ENCODE measurements at regions not wholly inside any gene's neighbourhood (a gene's known extent, or its start where the extent isn't known, plus 50 kb on each side); places are given as distances from the start of the nearest gene placed in this dataset.

GRCh38 chr1:190540366-190540765 is 62.7 kb upstream of the BRINP3 start:
- H3K4me1 ChIP-seq (ENCODE audit: control extremely low read depth in 1 of 4, control insufficient read depth in 4 of 4, insufficient read depth in 4 of 4, low read length in 3 of 4), result no peaks in the 10 kb centered on the region
- no peak overlapping the region for H3K4me3 ChIP-seq (ENCODE audit: control insufficient read depth in 1 of 7, extremely low read depth in 1 of 7, insufficient read depth in 4 of 7, low read depth in 2 of 7, low read length in 6 of 7)
- no peaks in the 10 kb centered on the region for H3K36me3 ChIP-seq (ENCODE audit: control insufficient read depth in 4 of 4, insufficient read depth in 4 of 4, low read length in 3 of 4)
- no peaks in the 10 kb centered on the region for H3K27me3 ChIP-seq (replicated peaks in 2 of 5; ENCODE audit: control insufficient read depth in 4 of 5, insufficient read depth in 5 of 5, low read length in 4 of 5)
- DNase-seq, result no peak
- POLR2A ChIA-PET, result no interaction called here
- no peak overlapping the region for H3K27ac ChIP-seq (ENCODE audit: insufficient read depth in 1 of 2, low read depth in 1 of 2, low read length in 2 of 2, poor library complexity in 1 of 2, severe bottlenecking in 2 of 2)
- H3K9me3 ChIP-seq (ENCODE audit: control extremely low read depth in 1 of 5, control insufficient read depth in 4 of 5, insufficient read depth in 2 of 5, low read depth in 1 of 5, low read length in 4 of 5), result no peaks in the 10 kb centered on the region
- CTCF ChIA-PET, result no interaction called here

- POLR2A ChIA-PET, result no interaction called here
- Histone ChIP-seq H3K27me3 (replicated peaks in 2 of 5; ENCODE audit: control insufficient read depth in 4 of 5, insufficient read depth in 5 of 5, low read length in 4 of 5) (no peaks in the 10 kb centered on the region), H3K9me3 (ENCODE audit: control extremely low read depth in 1 of 5, control insufficient read depth in 4 of 5, insufficient read depth in 2 of 5, low read depth in 1 of 5, low read length in 4 of 5) (peaks cover 0 to 1% (median 0%) of the 10 kb centered on the region in 5 experiments), H3K4me3 (ENCODE audit: control insufficient read depth in 1 of 7, extremely low read depth in 1 of 7, insufficient read depth in 4 of 7, low read depth in 2 of 7, low read length in 6 of 7) (no peak overlapping the region), H3K4me1 (ENCODE audit: control extremely low read depth in 1 of 4, control insufficient read depth in 4 of 4, insufficient read depth in 4 of 4, low read length in 3 of 4) (no peaks in the 10 kb centered on the region), H3K36me3 (ENCODE audit: control insufficient read depth in 4 of 4, insufficient read depth in 4 of 4, low read length in 3 of 4) (no peaks in the 10 kb centered on the region), H3K27ac (ENCODE audit: insufficient read depth in 1 of 2, low read depth in 1 of 2, low read length in 2 of 2, poor library complexity in 1 of 2, severe bottlenecking in 2 of 2) (no peak overlapping the region)
- CTCF ChIA-PET, result no interaction called here
- DNase-seq, result no peak
- WGBS (ENCODE audit: insufficient coverage), result no CpG with 5 or more reads among the region's 1 CpG
These were observed 74.0 kb upstream of the BRINP3 start for GRCh38 chr1:190551638-190552037.

GRCh38 chr1:190560161-190560681 is 82.6 kb upstream of the BRINP3 start:
- Histone ChIP-seq H3K9me3 (ENCODE audit: control extremely low read depth in 1 of 5, control insufficient read depth in 4 of 5, insufficient read depth in 2 of 5, low read depth in 1 of 5, low read length in 4 of 5) (no peaks in the 10 kb centered on the region), H3K4me1 (ENCODE audit: control extremely low read depth in 1 of 4, control insufficient read depth in 4 of 4, insufficient read depth in 4 of 4, low read length in 3 of 4) (no peaks in the 10 kb centered on the region), H3K36me3 (ENCODE audit: control insufficient read depth in 4 of 4, insufficient read depth in 4 of 4, low read length in 3 of 4) (no peaks in the 10 kb centered on the region), H3K27ac (ENCODE audit: insufficient read depth in 1 of 2, low read depth in 1 of 2, low read length in 2 of 2, poor library complexity in 1 of 2, severe bottlenecking in 2 of 2) (no peak overlapping the region), H3K4me3 (ENCODE audit: control insufficient read depth in 1 of 7, extremely low read depth in 1 of 7, insufficient read depth in 4 of 7, low read depth in 2 of 7, low read length in 6 of 7) (no peak overlapping the region), H3K27me3 (replicated peaks in 2 of 5; ENCODE audit: control insufficient read depth in 4 of 5, insufficient read depth in 5 of 5, low read length in 4 of 5) (no peaks in the 10 kb centered on the region)
- ChIA-PET POLR2A (no interaction called here), CTCF (no interaction called here)
- WGBS (ENCODE audit: insufficient coverage), result no CpG with 5 or more reads among the region's 1 CpG
- no peak for DNase-seq

- Histone ChIP-seq H3K4me3 (ENCODE audit: control insufficient read depth in 1 of 7, extremely low read depth in 1 of 7, insufficient read depth in 4 of 7, low read depth in 2 of 7, low read length in 6 of 7) (no peak overlapping the region), H3K27me3 (replicated peaks in 2 of 5; ENCODE audit: control insufficient read depth in 4 of 5, insufficient read depth in 5 of 5, low read length in 4 of 5) (no peaks in the 10 kb centered on the region), H3K4me1 (ENCODE audit: control extremely low read depth in 1 of 4, control insufficient read depth in 4 of 4, insufficient read depth in 4 of 4, low read length in 3 of 4) (no peaks in the 10 kb centered on the region), H3K9me3 (ENCODE audit: control extremely low read depth in 1 of 5, control insufficient read depth in 4 of 5, insufficient read depth in 2 of 5, low read depth in 1 of 5, low read length in 4 of 5) (no peaks in the 10 kb centered on the region), H3K36me3 (ENCODE audit: control insufficient read depth in 4 of 4, insufficient read depth in 4 of 4, low read length in 3 of 4) (no peaks in the 10 kb centered on the region), H3K27ac (ENCODE audit: insufficient read depth in 1 of 2, low read depth in 1 of 2, low read length in 2 of 2, poor library complexity in 1 of 2, severe bottlenecking in 2 of 2) (no peak overlapping the region)
- DNase-seq, result no peak
- WGBS (ENCODE audit: insufficient coverage), result 100% methylated on average over 8 of the region's 9 CpGs
- ChIA-PET POLR2A (no interaction called here), CTCF (no interaction called here)
These were observed 85.6 kb upstream of the BRINP3 start for GRCh38 chr1:190563230-190563629.

- ChIA-PET CTCF (no interaction called here), POLR2A (no interaction called here)
- Histone ChIP-seq H3K27ac (ENCODE audit: insufficient read depth in 1 of 2, low read depth in 1 of 2, low read length in 2 of 2, poor library complexity in 1 of 2, severe bottlenecking in 2 of 2) (no peak overlapping the region), H3K9me3 (ENCODE audit: control extremely low read depth in 1 of 5, control insufficient read depth in 4 of 5, insufficient read depth in 2 of 5, low read depth in 1 of 5, low read length in 4 of 5) (no peaks in the 10 kb centered on the region), H3K27me3 (replicated peaks in 2 of 5; ENCODE audit: control insufficient read depth in 4 of 5, insufficient read depth in 5 of 5, low read length in 4 of 5) (no peaks in the 10 kb centered on the region), H3K4me1 (ENCODE audit: control extremely low read depth in 1 of 4, control insufficient read depth in 4 of 4, insufficient read depth in 4 of 4, low read length in 3 of 4) (no peaks in the 10 kb centered on the region), H3K36me3 (ENCODE audit: control insufficient read depth in 4 of 4, insufficient read depth in 4 of 4, low read length in 3 of 4) (no peaks in the 10 kb centered on the region), H3K4me3 (ENCODE audit: control insufficient read depth in 1 of 7, extremely low read depth in 1 of 7, insufficient read depth in 4 of 7, low read depth in 2 of 7, low read length in 6 of 7) (no peak overlapping the region)
- WGBS (ENCODE audit: insufficient coverage), result 100% methylated on average over 1 of the region's 2 CpGs
- DNase-seq, result no peak
These were observed 86.5 kb upstream of the BRINP3 start for GRCh38 chr1:190564117-190564516.

GRCh38 chr1:190578017-190578416 is 100.4 kb upstream of the BRINP3 start:
- WGBS (ENCODE audit: insufficient coverage), result 98% methylated on average over 5 of the region's 5 CpGs
- Histone ChIP-seq H3K27ac (ENCODE audit: insufficient read depth in 1 of 2, low read depth in 1 of 2, low read length in 2 of 2, poor library complexity in 1 of 2, severe bottlenecking in 2 of 2) (no peak overlapping the region), H3K4me1 (ENCODE audit: control extremely low read depth in 1 of 4, control insufficient read depth in 4 of 4, insufficient read depth in 4 of 4, low read length in 3 of 4) (peaks cover 0 to 6% (median 2%) of the 10 kb centered on the region in 4 experiments), H3K9me3 (ENCODE audit: control extremely low read depth in 1 of 5, control insufficient read depth in 4 of 5, insufficient read depth in 2 of 5, low read depth in 1 of 5, low read length in 4 of 5) (no peaks in the 10 kb centered on the region), H3K27me3 (replicated peaks in 2 of 5; ENCODE audit: control insufficient read depth in 4 of 5, insufficient read depth in 5 of 5, low read length in 4 of 5) (no peaks in the 10 kb centered on the region), H3K4me3 (ENCODE audit: control insufficient read depth in 1 of 7, extremely low read depth in 1 of 7, insufficient read depth in 4 of 7, low read depth in 2 of 7, low read length in 6 of 7) (no peak overlapping the region), H3K36me3 (ENCODE audit: control insufficient read depth in 4 of 4, insufficient read depth in 4 of 4, low read length in 3 of 4) (no peaks in the 10 kb centered on the region)
- CTCF ChIA-PET, result no interaction called here
- POLR2A ChIA-PET, result no interaction called here
- no peak for DNase-seq

- DNase-seq, result no peak
- Histone ChIP-seq H3K27ac (ENCODE audit: insufficient read depth in 1 of 2, low read depth in 1 of 2, low read length in 2 of 2, poor library complexity in 1 of 2, severe bottlenecking in 2 of 2) (no peak overlapping the region), H3K27me3 (replicated peaks in 2 of 5; ENCODE audit: control insufficient read depth in 4 of 5, insufficient read depth in 5 of 5, low read length in 4 of 5) (no peaks in the 10 kb centered on the region), H3K36me3 (ENCODE audit: control insufficient read depth in 4 of 4, insufficient read depth in 4 of 4, low read length in 3 of 4) (no peaks in the 10 kb centered on the region), H3K9me3 (ENCODE audit: control extremely low read depth in 1 of 5, control insufficient read depth in 4 of 5, insufficient read depth in 2 of 5, low read depth in 1 of 5, low read length in 4 of 5) (no peaks in the 10 kb centered on the region), H3K4me3 (ENCODE audit: control insufficient read depth in 1 of 7, extremely low read depth in 1 of 7, insufficient read depth in 4 of 7, low read depth in 2 of 7, low read length in 6 of 7) (no peak overlapping the region), H3K4me1 (ENCODE audit: control extremely low read depth in 1 of 4, control insufficient read depth in 4 of 4, insufficient read depth in 4 of 4, low read length in 3 of 4) (peaks cover 0 to 6% (median 2%) of the 10 kb centered on the region in 4 experiments)
- ChIA-PET POLR2A (no interaction called here), CTCF (no interaction called here)
- WGBS (ENCODE audit: insufficient coverage), result 90% methylated on average over 2 of the region's 6 CpGs
These were observed 100.9 kb upstream of the BRINP3 start for GRCh38 chr1:190578526-190578925.
